ENCODE measurements at regions not wholly inside any gene's neighbourhood (a gene's known extent, or its start where the extent isn't known, plus 50 kb on each side); places are given as distances from the start of the nearest gene placed in this dataset.

DNA sequence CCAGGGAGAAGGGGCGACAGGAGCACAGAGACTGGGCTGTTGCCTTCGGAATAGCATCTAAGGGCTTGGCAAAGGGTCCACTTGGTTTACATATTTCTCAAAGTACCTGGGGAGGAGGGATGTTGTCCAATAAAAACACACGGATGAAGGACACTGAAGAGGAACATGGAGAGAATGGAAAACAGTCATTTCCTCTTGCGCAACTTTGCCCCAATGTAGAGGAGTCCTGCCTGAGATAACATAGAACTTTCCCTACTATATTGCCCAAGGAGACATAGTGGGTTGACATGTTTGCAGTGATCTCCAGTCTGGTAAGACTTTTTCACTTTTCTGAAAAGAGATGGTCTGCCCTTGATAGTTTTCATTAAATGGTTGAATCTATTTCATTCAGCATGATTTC, 468.8 kb upstream of the SUCLG2 start:
- TF ChIP-seq, protein P1, sequence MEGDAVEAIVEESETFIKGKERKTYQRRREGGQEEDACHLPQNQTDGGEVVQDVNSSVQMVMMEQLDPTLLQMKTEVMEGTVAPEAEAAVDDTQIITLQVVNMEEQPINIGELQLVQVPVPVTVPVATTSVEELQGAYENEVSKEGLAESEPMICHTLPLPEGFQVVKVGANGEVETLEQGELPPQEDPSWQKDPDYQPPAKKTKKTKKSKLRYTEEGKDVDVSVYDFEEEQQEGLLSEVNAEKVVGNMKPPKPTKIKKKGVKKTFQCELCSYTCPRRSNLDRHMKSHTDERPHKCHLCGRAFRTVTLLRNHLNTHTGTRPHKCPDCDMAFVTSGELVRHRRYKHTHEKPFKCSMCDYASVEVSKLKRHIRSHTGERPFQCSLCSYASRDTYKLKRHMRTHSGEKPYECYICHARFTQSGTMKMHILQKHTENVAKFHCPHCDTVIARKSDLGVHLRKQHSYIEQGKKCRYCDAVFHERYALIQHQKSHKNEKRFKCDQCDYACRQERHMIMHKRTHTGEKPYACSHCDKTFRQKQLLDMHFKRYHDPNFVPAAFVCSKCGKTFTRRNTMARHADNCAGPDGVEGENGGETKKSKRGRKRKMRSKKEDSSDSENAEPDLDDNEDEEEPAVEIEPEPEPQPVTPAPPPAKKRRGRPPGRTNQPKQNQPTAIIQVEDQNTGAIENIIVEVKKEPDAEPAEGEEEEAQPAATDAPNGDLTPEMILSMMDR (IDR thresholded peaks at IDR 0.05), result no peak
- TF ChIP-seq POLR2A (IDR thresholded peaks at IDR 0.05), result no peak

Measured in Peyer's patch (tissue), 4 donors.